CD14-positive monocyte (primary cell): ENCODE measurements at regions not wholly inside any gene's neighbourhood (a gene's known extent, or its start where the extent isn't known, plus 50 kb on each side); places are given as distances from the start of the nearest gene placed in this dataset.

Experiments used
- DNase-seq, 3 donors: peaks; one replicate each; pipeline ENCODE4 v3.0.0-alpha.2; 2011 to 2022
- H2AFZ ChIP-seq: 2 replicates; pipeline ENCODE4 v1.6.0; 2012; ENCODE audit warnings: mild to moderate bottlenecking, low read depth, low read length, inconsistent platforms; ENCODE audit not compliant: insufficient read depth, poor library complexity, severe bottlenecking
- H3K27ac ChIP-seq, 2 donors: 1 replicate in 1 of 2; 2 replicates in 1 of 2; pipeline ENCODE4 v1.5.1; 2012 to 2013; ENCODE audit warnings: low read length in 2 of 2, control low read depth in 1 of 2, inconsistent platforms in 1 of 2, low read depth in 1 of 2, mild to moderate bottlenecking in 1 of 2
- H3K27me3 ChIP-seq, 2 donors: one replicate each; pipeline versions ENCODE4 v1.6.0 to v1.6.1; 2011 to 2013; ENCODE audit warnings: low read length in 2 of 2; ENCODE audit not compliant: control insufficient read depth in 2 of 2, insufficient read depth in 2 of 2
- H3K36me3 ChIP-seq, 2 donors: replicated peaks in 1 of 2; 1 replicate in 1 of 2; 2 replicates in 1 of 2; pipeline versions ENCODE4 v1.5.1 to v1.6.1; 2012 to 2013; ENCODE audit warnings: low read length in 2 of 2, control low read depth in 1 of 2, inconsistent platforms in 1 of 2, mild to moderate bottlenecking in 1 of 2; ENCODE audit not compliant: insufficient read depth in 2 of 2, control insufficient read depth in 1 of 2
- H3K4me1 ChIP-seq, 2 donors: 1 replicate in 1 of 2; 2 replicates in 1 of 2; pipeline versions ENCODE4 v1.5.1 to v1.6.1; 2012 to 2013; ENCODE audit warnings: low read length in 2 of 2, control low read depth in 1 of 2, inconsistent platforms in 1 of 2, mild to moderate bottlenecking in 1 of 2, moderate library complexity in 1 of 2; ENCODE audit not compliant: insufficient read depth in 2 of 2, control insufficient read depth in 1 of 2
- H3K4me2 ChIP-seq: replicated peaks from 2 replicates; pipeline ENCODE3; 2012; ENCODE audit warnings: low read length, moderate library complexity, mild to moderate bottlenecking; ENCODE audit not compliant: poor library complexity, severe bottlenecking; ENCODE audit errors: extremely low read depth
- H3K4me3 ChIP-seq, 3 experiments: fragments of 200-600 bp in 1 of 3; sonication (generic) in 1 of 3; replicated peaks in 1 of 3; 1 replicate in 2 of 3; 2 replicates in 1 of 3; pipeline ENCODE4 v1.5.1; 2011 to 2013; ENCODE audit warnings: low read length in 3 of 3, mild to moderate bottlenecking in 3 of 3, control low read depth in 2 of 3, low read depth in 2 of 3, inconsistent platforms in 1 of 3, moderate library complexity in 1 of 3
- H3K79me2 ChIP-seq: 2 replicates; pipeline ENCODE4 v1.6.0; 2012; ENCODE audit warnings: mild to moderate bottlenecking, control low read depth, inconsistent platforms, low read length, moderate library complexity; ENCODE audit not compliant: insufficient read depth
- H3K9ac ChIP-seq: 2 replicates; pipeline ENCODE4 v1.6.0; 2017; ENCODE audit warnings: low read length, mild to moderate bottlenecking; ENCODE audit not compliant: insufficient read depth, poor library complexity, severe bottlenecking
- H3K9me3 ChIP-seq, 2 donors: replicated peaks in 1 of 2; 1 replicate in 1 of 2; 2 replicates in 1 of 2; pipeline versions ENCODE4 v1.5.1 to v1.6.1; 2012 to 2013; ENCODE audit warnings: low read length in 2 of 2, control low read depth in 1 of 2; ENCODE audit not compliant: control insufficient read depth in 1 of 2, insufficient read depth in 1 of 2
- H4K20me1 ChIP-seq: 2 replicates; pipeline ENCODE4 v1.6.0; 2012; ENCODE audit warnings: mild to moderate bottlenecking, low read length, control low read depth, moderate library complexity; ENCODE audit not compliant: insufficient read depth
- H3K27ac Mint-ChIP-seq, 7 donors: one replicate each; pipeline ENCODE4 v1.8.0; 2020; ENCODE audit warnings: mild to moderate bottlenecking in 7 of 7, mixed read lengths in 7 of 7, moderate library complexity in 6 of 7, inconsistent platforms in 2 of 7
- H3K27me3 Mint-ChIP-seq, 3 donors: one replicate each; pipeline ENCODE4 v1.8.0; 2021 to 2022; ENCODE audit warnings: low read depth in 3 of 3, mild to moderate bottlenecking in 3 of 3, mixed read lengths in 3 of 3, moderate library complexity in 3 of 3, inconsistent platforms in 1 of 3
- H3K36me3 Mint-ChIP-seq, 2 donors: one replicate each; pipeline ENCODE4 v1.8.0; 2020; ENCODE audit warnings: mixed read lengths in 2 of 2, inconsistent platforms in 1 of 2, mild to moderate bottlenecking in 1 of 2
- H3K4me1 Mint-ChIP-seq: one replicate; pipeline ENCODE4 v1.8.0; 2020; ENCODE audit warnings: mild to moderate bottlenecking, mixed read lengths
- H3K4me3 Mint-ChIP-seq, 2 donors: one replicate each; pipeline ENCODE4 v1.8.0; 2020; ENCODE audit warnings: mild to moderate bottlenecking in 2 of 2, mixed read lengths in 2 of 2, moderate library complexity in 1 of 2
- H3K9me3 Mint-ChIP-seq, 7 donors: one replicate each; pipeline ENCODE4 v1.8.0; 2020 to 2022; ENCODE audit warnings: mixed read lengths in 7 of 7, mild to moderate bottlenecking in 6 of 7, moderate library complexity in 6 of 7, inconsistent platforms in 2 of 7
- CTCF ChIP-seq: fragments of 200-600 bp; IDR thresholded peaks from one replicate; pipeline ENCODE4 v1.8.0; 2022; ENCODE audit warnings: antibody characterized with exemption, mild to moderate bottlenecking
- WGBS: methylation state at CpG from one replicate; pipeline ENCODE4 v1.1.5; 2013; ENCODE audit warnings: missing lambda C conversion rate; ENCODE audit not compliant: insufficient coverage; 5-methylcytosine and 5-hydroxymethylcytosine counted together
- intact Hi-C, 2 donors: fragments of 100-400 bp; cut with micrococcal nuclease; formaldehyde crosslinking; loops; one replicate each; pipeline versions ENCODE4 v1.15.0 to v1.15.1; 2023

DNA sequence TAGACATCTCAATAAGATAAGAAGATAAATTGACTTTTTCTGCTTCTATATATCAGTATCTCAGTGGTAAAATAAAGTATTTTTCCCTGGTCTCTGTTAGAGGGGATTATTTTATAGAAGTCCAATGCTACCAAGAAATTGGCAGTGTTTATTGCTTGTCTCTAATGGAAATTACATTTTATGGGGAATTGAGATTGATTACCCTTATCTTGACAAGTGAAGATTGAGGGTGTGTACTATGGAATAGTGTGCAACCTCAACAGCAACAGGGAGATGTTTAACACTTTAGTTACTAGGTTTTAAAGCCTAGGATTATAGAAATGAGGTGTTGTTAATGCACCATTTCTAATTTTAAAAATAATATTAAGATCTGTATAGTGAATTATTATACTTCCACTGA, 154.8 kb upstream of the ROBO1 start:
- no peaks in the 10 kb centered on the region for H3K36me3 Mint-ChIP-seq
- intact Hi-C loops = no loop called here

DNA sequence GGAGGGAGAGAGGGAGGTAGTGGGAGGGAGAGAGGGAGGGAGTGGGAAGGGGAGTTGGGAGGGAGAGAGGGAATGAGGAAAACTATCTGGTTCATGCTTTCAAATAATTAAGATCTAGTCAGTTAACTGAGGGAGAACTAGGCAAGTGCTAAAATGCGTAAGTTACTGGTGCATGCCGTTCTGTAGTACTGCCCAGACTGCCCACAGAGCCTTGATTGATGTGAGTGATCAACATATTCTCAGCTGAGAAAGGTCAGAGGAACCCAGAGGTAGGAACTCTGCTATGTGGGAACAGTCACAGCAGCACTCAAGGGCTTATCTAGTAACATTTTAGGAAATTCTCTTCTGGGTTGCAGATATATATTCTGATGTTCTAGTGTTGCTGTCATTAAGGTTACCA, 149.8 kb upstream of the ROBO1 start:
- no peak overlapping the region for H3K4me2 ChIP-seq
- no peak for DNase-seq
- H2AFZ ChIP-seq = no peak overlapping the region
- no peaks in the 10 kb centered on the region for H3K27me3 ChIP-seq
- no peak overlapping the region for H3K27ac ChIP-seq
- no peaks in the 10 kb centered on the region for H3K36me3 ChIP-seq
- H3K79me2 ChIP-seq = no peaks in the 10 kb centered on the region
- WGBS = 11% methylated on average over 2 of the region's 2 CpGs
- Mint-ChIP-seq H3K4me3 (no peak overlapping the region), H3K36me3 (no peaks in the 10 kb centered on the region), H3K27ac (no peak overlapping the region), H3K9me3 (peaks cover 2 to 5% (median 3%) of the 10 kb centered on the region in 7 donors), H3K4me1 (no peaks in the 10 kb centered on the region), H3K27me3 (no peaks in the 10 kb centered on the region)
- TF ChIP-seq CTCF = no peak
- intact Hi-C loops = no loop called here
- no peaks in the 10 kb centered on the region for H3K4me1 ChIP-seq
- H3K4me3 ChIP-seq = no peak overlapping the region
- no peak overlapping the region for H3K9ac ChIP-seq
- peaks cover 0 to 3% of the 10 kb centered on the region in 2 donors for H3K9me3 ChIP-seq
- H4K20me1 ChIP-seq = no peaks in the 10 kb centered on the region

More for the DNA sequence above, 154.8 kb upstream of the ROBO1 start:
- H3K9ac ChIP-seq = no peak overlapping the region
- H3K4me2 ChIP-seq = no peak overlapping the region
- no peaks in the 10 kb centered on the region for H3K27me3 ChIP-seq
- H3K36me3 ChIP-seq = no peaks in the 10 kb centered on the region
- Mint-ChIP-seq H3K27me3 (peaks cover 0 to 1% (median 0%) of the 10 kb centered on the region in 3 donors), H3K27ac (no peak overlapping the region), H3K4me1 (no peaks in the 10 kb centered on the region), H3K4me3 (no peak overlapping the region), H3K9me3 (peaks cover 0 to 3% (median 0%) of the 10 kb centered on the region in 7 donors)
- no peak overlapping the region for H3K27ac ChIP-seq
- no peak for DNase-seq
- H2AFZ ChIP-seq = no peak overlapping the region
- no peaks in the 10 kb centered on the region for H3K4me1 ChIP-seq
- no peak for TF ChIP-seq CTCF
- no peaks in the 10 kb centered on the region for H4K20me1 ChIP-seq
- no peaks in the 10 kb centered on the region for H3K79me2 ChIP-seq
- peaks cover 0 to 3% of the 10 kb centered on the region in 2 donors for H3K9me3 ChIP-seq
- H3K4me3 ChIP-seq = no peak overlapping the region
